Glomerular visceral epithelial cell (primary cell): ENCODE measurements at regions not wholly inside any gene's neighbourhood (a gene's known extent, or its start where the extent isn't known, plus 50 kb on each side); places are given as distances from the start of the nearest gene placed in this dataset.
"Not testable (repeated sequence)": the region's sequence is repeated elsewhere in the genome, so short reads cannot be mapped to it uniquely, and the experiment has no call there.

Source experiments
- DNase-seq: peaks from one replicate; pipeline ENCODE4 v3.0.0-alpha.2; 2016; ENCODE audit errors: extremely low spot score

DNA sequence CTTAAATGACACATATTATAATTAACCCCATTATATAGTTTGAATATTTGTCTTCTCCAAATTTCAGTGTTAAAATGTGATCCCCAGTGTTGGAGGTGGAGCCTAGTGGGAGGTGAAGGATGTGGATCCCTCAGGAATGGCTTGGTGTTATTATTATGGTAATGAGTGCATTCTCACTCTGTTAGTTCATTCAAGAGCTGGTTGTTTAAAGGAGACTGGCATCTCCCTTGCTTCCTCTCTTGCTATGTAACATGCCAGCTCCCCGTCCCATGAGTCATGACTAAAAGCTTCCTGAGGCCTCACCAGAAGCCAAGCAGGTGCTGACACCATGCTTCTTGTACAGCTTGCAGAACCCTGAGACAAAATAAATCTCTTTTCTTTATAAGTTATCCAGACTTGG, 1612.7 kb downstream of the AMY1C start:
- DNase-seq, result no peak

DNA sequence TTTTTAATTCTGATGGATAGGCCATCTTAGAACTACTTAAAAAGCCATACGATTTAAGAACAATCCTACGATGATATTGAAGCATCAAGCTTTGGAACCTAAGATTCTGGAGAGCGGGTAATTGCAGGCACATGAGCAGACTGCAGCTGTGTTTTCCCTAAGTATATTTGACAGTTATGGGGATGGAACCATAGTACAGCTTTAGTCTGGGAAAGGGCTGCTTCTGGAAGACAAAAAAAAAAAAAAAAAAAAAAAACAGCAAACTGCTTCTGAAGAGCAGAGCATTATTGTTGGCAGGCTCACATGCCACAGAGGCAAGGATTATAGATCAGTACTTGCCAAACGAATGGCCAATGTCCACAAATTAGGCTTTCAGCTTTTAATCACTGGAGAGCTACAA, 1618.7 kb downstream of the AMY1C start:
- DNase-seq, result no peak

DNA sequence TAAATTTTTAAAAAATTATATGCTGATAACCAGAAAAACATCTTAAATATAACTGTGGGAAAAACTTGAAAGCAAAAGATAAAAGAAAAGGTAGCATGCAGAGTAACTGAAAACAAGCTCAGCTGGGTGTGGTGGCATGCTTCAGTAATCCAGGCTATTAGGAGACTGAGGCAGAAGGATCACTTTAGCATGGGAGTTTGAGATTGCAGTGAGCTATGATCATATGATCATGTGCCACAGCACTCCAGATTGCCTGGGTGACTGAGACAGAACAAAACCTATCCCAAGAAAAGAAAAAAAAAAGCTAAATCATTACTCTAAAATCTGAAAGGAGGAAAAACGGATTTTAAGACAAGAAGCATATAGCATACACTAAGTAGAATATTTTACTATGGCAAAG, 1624.0 kb downstream of the AMY1C start:
- DNase-seq, result no peak

- no peak for DNase-seq
Measured at GRCh38 chr1:105386489-105386888, 1636.8 kb downstream of the AMY1C start.

DNA sequence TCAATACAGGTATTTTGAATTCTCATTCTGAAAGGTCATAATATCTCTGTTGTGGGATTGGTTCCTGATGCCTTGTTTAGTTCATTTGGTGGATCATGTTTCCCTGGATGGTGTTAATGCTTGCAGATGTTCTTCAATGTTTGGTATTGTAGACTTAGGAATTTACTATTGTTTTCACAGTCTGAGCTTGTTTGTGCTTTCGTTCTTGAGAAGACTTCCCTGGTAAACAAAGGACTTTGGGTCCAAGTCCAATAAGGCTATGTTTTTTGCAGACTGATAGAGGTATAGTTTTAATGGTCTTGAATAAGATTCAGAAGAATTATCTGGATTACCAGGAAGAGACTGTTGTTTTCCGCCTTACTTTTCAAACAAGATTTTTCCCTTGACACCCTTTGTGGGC, 1646.3 kb downstream of the AMY1C start:
- no peak for DNase-seq

GRCh38 chr1:105398909-105399308, 1649.2 kb downstream of the AMY1C start:
- no peak for DNase-seq

- no peak for DNase-seq
Measured at GRCh38 chr1:105399716-105400115, 1650.0 kb downstream of the AMY1C start.

DNA sequence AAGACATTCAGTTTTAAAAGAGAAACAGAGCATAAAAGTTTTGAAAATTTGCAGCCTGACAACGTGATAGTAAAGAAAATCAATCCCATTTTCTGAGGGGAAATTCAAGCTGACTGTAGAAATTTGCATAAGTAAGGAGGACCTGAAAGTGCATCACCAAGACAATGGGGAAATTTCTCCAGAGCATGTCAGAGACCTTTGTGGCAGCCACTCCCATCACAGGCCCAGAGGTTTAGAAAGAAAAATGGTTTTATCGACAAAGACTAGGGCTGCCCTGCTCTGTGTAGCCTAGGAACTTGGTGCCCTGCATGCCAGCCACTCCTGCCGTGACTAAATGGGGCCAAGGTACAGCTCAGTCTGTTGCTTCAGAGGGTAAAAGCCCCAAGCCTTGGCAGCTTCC, 1640.2 kb upstream of the PRMT6 start:
- DNase-seq, result no peak

GRCh38 chr1:105419030-105419429, 1637.4 kb upstream of the PRMT6 start:
- DNase-seq, result no peak

DNA sequence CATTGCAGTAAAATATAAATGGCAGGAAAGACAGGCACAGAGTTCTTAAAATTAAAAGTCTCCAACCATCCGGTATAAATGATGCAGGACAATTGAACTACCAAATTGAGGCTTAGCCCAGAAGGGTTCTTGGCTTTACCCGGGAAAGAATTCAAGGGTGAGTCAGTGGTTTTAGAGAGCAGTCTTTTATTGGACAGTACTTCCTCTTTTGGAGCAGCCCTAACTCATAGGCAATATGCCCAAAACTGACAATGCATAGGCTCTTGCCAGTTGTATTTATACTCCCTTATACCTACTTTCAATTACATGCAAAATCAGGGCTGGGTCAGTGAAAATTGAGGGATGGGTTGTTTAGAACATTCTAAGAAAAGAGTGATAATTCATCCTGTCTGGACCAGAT, 1628.9 kb upstream of the PRMT6 start:
- DNase-seq, result no peak

- no peak for DNase-seq
Measured at GRCh38 chr1:105436589-105437259, 1619.8 kb upstream of the PRMT6 start.

DNA sequence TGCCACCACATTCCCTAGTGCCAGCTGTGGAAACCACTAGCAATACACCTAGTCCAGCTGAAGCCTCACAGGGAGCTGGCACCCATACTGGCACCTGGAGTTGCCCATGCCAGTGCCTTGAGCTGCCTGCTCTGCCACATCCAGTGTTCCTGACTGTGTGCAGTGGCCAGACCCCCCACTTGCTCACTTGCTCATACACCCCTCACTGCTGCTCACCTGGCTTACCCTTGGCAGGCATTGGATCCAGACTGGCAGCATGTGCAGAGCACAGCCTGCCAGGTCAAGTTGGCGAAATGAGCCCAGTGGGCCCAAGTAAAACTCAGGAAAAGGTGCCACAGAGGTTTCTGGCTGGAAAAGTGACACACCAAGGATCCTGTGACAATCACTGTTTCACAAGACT, 1618.6 kb upstream of the PRMT6 start:
- DNase-seq, result no peak

GRCh38 chr1:105442901-105443300, 1613.6 kb upstream of the PRMT6 start:
- no peak for DNase-seq

GRCh38 chr1:105459759-105460158, 1596.7 kb upstream of the PRMT6 start:
- DNase-seq, result peak; percentile 20

DNA sequence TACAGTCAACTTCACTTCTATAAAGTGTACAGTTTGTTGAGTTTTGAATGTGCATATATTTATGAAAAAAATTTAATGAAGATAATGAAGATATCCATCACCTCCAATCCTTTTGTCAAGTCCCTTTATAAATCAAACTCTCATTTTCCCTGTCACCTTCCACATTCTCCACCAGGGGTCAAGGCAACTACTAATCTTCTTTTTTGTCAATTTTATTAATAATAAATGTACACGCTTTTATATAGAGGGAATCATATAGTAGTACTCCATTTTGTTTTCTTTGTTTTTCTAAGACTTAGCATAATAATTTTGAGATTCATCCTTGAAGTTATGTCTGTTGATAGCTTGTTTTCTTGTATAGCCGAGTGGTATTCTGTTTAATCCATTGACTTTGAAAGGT, 1594.2 kb upstream of the PRMT6 start:
- no peak for DNase-seq

DNA sequence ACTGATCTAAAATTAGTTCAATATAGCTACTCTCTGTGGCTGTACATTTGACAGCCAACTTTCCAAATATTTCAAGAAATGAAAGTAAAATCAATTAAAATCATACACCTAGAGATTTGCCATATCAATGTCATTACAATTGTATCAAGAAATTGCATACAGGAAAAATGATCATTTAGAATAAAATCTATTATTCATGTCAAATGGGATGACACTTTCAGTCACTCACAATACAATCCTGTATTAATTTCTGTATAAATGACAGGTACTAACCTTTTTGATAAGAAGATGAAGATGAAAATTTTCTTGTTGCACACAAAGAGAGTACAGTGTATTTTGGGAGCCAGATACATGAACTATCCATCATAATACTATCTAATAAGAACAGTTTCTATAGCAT, 1588.9 kb upstream of the PRMT6 start:
- no peak for DNase-seq

DNA sequence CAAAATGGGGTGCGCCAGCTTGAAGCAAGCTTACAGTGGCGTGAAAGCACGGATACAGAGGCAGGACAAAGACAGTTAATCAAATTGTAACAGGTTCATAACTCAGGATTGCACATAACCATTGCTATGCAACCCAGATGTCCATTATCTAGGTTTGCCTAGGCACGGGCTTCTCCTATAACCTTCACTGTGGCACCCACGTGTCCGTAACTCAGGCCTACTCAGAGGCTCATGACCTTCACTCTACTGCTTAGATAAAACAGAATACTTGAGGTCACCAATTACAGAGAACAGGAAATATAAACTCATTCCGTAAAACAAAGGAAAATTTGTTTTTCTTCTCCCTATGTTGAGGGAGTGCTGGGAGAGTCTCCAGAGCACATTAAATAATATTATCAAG, 1585.9 kb upstream of the PRMT6 start:
- not testable (repeated sequence) for DNase-seq

DNA sequence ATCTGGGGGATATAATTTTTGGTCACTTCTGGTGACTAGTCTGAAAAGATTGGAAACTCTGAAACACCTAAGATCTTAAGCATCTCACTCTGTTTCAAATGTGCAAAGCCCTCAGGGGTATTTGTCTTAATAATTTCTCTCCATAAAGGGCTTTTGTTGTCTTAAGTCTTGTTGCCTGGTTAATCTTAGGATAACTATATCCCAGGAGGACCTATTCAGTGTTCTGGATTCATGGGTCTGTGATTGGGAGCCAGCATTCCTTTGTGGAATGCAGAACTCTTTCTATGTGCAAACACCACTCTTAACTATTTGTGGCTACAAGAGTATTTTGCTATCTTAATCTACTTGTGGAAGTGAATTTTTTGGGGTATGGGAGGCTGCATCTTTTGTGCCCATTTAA, 1573.0 kb upstream of the PRMT6 start:
- DNase-seq, result no peak

- DNase-seq, result peak; percentile 18
Measured at GRCh38 chr1:105485207-105485606, 1571.3 kb upstream of the PRMT6 start.

DNA sequence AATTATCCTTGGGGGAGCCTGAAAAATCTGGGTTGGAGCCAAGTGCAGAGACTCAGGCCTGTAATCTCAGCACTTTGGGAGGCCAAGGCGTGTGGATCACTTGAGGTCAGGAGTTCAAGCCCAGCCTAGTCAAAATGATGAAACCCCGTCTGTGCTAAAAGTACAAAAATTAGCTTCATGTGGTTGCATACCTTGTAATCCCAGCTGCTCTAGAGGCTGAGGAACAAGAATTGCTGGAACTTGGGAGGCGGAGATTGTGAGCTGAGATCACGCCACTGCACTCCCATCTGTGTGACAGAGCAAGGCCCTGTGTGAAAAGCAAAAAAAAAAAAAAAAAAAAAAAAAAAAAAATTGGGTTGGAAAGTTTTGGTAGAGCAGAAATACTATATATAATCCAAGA, 1563.6 kb upstream of the PRMT6 start:
- DNase-seq, result no peak

DNA sequence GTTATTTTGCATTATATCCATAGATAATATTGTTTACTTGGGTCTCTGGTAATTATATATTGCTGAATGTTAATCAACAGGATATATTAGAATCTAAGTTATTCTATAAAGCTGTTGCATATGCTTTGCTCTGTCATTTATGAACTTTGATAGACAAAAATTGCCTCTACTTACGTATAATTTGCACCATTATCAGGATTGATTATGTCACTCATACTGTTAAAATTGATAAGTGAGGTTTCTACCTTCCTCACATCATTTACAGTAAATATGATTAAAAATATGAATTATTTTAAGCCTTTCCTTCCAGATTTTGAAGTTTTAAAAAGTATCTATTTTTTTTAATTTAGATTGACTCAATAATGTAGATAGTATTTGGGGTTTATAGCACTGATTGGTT, 1540.4 kb upstream of the PRMT6 start:
- no peak for DNase-seq

DNA sequence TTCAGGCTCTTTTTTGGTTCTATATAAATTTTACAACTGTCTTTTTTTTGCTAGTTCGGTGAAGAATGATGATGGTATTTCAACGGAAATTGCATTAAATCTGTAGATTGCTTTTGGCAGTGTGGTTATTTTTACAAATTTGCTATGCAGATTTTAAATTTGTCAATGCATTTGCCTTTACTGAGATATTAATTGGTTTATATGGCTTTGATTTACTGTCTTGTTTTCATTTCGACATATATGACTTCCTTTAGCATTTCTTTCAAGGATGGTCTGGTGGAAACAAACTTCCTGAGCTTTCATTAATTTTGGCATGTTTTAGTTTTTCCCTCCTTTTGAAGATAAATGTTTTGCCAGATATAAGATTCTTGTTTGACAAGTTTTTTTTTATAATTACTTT, 1522.5 kb upstream of the PRMT6 start:
- DNase-seq, result no peak

- peak; percentile 9 for DNase-seq
Measured at GRCh38 chr1:105544475-105544874, 1512.0 kb upstream of the PRMT6 start.

- peak; percentile 11 for DNase-seq
Measured at GRCh38 chr1:105556266-105556665, 1500.2 kb upstream of the PRMT6 start.
